ENCODE measurements at regions not wholly inside any gene's neighbourhood (a gene's known extent, or its start where the extent isn't known, plus 50 kb on each side); places are given as distances from the start of the nearest gene placed in this dataset.

DNA sequence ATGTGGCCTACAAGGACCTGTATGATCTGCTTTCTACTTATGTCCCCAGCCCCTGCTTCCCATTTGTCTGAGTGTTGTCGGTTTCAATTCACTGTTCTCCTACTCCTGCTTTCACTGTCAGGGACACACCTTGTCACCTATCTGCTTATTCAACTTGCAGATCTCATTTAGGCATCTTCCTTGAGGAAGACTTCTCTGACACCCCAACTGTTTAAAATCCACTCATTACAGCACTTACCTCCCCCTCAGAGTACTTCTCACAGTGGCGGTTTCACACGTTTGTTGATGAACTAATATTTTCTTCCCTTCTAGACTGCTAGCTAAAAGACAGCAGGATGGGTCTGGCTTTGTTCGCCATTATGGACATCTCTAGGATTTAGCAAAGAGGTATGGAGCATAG, 279.9 kb upstream of the TET2 start:
- DNase-seq = no peak
- Histone ChIP-seq H3K4me3 (no peak overlapping the region), H3K9me3 (no peaks in the 10 kb centered on the region), H3K36me3 (no peaks in the 10 kb centered on the region), H3K27ac (no peak overlapping the region), H3K27me3 (no peaks in the 10 kb centered on the region), H3K4me1 (no peaks in the 10 kb centered on the region)
- intact Hi-C loops (cut with DNase I; ENCODE audit: low total_unique reads) = no loop called here
- TF ChIP-seq, protein P1, sequence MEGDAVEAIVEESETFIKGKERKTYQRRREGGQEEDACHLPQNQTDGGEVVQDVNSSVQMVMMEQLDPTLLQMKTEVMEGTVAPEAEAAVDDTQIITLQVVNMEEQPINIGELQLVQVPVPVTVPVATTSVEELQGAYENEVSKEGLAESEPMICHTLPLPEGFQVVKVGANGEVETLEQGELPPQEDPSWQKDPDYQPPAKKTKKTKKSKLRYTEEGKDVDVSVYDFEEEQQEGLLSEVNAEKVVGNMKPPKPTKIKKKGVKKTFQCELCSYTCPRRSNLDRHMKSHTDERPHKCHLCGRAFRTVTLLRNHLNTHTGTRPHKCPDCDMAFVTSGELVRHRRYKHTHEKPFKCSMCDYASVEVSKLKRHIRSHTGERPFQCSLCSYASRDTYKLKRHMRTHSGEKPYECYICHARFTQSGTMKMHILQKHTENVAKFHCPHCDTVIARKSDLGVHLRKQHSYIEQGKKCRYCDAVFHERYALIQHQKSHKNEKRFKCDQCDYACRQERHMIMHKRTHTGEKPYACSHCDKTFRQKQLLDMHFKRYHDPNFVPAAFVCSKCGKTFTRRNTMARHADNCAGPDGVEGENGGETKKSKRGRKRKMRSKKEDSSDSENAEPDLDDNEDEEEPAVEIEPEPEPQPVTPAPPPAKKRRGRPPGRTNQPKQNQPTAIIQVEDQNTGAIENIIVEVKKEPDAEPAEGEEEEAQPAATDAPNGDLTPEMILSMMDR (IDR thresholded peaks at IDR 0.05) = no peak

DNA sequence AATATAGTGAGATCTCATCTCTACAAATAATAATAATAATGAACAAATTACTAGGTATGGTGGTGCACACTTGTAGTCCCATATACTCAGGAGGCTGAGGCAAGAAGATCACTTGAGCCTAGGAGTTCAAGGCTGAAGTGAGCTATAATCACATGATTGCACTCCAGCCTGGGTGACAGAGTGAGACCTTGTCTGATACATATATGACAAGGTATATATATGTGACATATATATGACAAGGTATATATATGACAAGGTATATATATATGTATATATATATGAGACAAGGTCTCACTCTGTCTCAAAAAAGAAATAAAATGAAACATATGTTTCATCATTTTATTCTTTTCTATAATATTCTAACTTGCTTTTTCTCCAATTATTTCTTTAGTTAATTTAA, 278.1 kb upstream of the TET2 start:
- H3K9me3 ChIP-seq = no peaks in the 10 kb centered on the region
- no peak overlapping the region for H3K27ac ChIP-seq
- intact Hi-C loops (cut with DNase I; ENCODE audit: low total_unique reads) = no loop called here
- no peaks in the 10 kb centered on the region for H3K36me3 ChIP-seq
- H3K4me1 ChIP-seq = no peaks in the 10 kb centered on the region
- TF ChIP-seq, protein P1 (IDR thresholded peaks at IDR 0.05) = no peak
- no peaks in the 10 kb centered on the region for H3K27me3 ChIP-seq
- no peak overlapping the region for H3K4me3 ChIP-seq
- DNase-seq = no peak

DNA sequence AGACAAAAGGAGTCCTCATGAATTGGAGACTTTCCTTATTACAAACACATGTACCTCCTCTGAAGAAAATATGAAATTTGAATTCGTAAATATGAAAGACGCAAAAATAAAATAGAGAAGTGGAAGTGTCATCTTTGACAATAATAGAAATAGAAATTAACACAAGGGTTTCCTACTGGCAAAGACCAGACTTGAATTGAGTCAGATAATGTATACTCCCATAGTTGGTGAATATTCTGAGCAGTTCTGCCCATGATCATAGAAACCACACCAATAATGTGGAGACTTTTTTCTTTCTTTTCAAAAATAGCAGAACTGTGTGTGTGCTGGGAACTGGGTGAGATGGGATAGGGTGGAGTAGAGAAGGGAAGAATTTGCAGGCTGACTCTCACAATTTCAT, 277.7 kb upstream of the TET2 start:
- Histone ChIP-seq H3K9me3 (no peaks in the 10 kb centered on the region), H3K36me3 (no peaks in the 10 kb centered on the region), H3K4me1 (no peaks in the 10 kb centered on the region), H3K27me3 (no peaks in the 10 kb centered on the region), H3K4me3 (no peak overlapping the region), H3K27ac (no peak overlapping the region)
- TF ChIP-seq, protein P1 (IDR thresholded peaks at IDR 0.05) = no peak
- no peak for DNase-seq
- intact Hi-C loops (cut with DNase I; ENCODE audit: low total_unique reads) = no loop called here

DNA sequence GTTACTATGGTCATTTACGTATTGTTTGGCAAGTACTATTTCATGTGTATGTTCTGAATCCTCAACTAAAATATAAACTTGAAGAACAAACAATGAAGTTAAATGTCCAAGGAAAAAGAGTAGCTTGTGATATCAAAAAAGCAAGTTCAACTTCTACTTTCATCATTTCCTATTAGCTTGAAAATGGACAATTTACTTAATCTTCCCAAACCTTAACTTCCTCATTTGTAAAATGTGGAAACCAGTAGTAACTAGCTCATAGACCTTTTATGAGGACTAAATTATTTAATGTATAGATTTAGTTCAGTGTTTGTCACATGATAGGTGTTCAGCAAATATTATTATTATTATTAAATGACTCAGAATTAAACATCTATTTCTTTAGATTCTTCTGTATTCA, 276.8 kb upstream of the TET2 start:
- no peak for DNase-seq
- Histone ChIP-seq H3K4me1 (no peaks in the 10 kb centered on the region), H3K27me3 (no peaks in the 10 kb centered on the region), H3K9me3 (no peaks in the 10 kb centered on the region), H3K27ac (no peak overlapping the region), H3K36me3 (no peaks in the 10 kb centered on the region), H3K4me3 (no peak overlapping the region)
- TF ChIP-seq, protein P1 (IDR thresholded peaks at IDR 0.05) = no peak
- intact Hi-C loops (cut with DNase I; ENCODE audit: low total_unique reads) = no loop called here

DNA sequence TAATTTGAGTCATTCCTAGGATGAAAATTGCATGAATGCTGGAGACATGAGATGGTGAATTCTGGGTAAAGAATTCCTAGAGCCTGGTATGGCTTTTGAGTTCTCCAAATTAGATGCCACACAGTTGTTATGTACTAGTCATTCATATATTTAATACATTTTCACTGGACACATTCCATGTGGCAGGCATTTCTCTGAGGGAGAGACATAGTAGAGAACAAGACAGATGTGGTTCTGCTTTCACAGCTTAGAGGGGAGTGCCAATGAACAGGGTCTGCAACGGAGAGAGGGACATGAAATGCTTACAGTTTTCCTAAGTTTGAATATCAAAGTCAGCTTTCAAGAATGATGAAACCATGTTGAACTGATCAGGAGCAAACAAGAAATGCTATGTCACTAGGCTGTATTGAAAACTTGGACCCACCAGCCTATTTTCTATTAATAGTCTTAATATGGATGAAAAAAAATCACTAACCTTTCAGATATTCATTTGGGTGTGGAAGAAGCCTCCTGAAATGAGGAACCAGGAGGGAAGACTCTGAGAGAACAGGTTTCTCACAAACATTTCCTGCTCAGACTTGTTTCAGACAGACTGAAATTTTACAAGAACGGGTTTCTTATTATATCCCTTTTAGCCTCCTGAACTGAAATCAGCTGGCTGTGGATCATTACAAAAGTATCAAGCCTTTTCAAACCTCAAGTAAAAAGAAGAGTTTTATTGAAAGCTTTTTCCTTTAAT, 276.0 kb upstream of the TET2 start:
- Histone ChIP-seq H3K36me3 (no peaks in the 10 kb centered on the region), H3K4me3 (no peak overlapping the region), H3K4me1 (no peaks in the 10 kb centered on the region), H3K27me3 (no peaks in the 10 kb centered on the region), H3K9me3 (no peaks in the 10 kb centered on the region), H3K27ac (no peak overlapping the region)
- intact Hi-C loops (cut with DNase I; ENCODE audit: low total_unique reads) = no loop called here
- no peak for DNase-seq
- TF ChIP-seq, protein P1 (IDR thresholded peaks at IDR 0.05) = no peak

DNA sequence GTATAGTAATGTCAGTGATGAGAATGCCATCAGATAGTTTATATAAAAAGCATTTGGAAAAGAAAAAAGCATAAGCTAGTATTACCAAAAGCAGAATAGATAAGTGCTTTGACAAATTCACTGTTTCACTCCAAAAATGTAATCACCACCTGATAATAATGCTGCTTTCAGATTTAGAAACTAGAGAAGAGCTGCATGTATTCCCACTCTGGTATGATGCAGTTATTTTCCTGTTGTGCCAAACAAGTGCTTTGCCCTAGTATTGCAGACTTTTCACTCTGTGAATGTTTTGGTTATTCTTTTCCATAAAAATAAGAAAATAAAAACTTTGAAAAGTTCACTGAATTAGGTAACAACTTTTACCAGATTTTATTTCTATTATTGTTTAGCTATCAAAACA, 267.7 kb upstream of the TET2 start:
- no peaks in the 10 kb centered on the region for H3K36me3 ChIP-seq
- no peaks in the 10 kb centered on the region for H3K27me3 ChIP-seq
- no peak for DNase-seq
- H3K4me1 ChIP-seq = no peaks in the 10 kb centered on the region
- TF ChIP-seq, protein P1 (IDR thresholded peaks at IDR 0.05) = no peak
- intact Hi-C loops (cut with DNase I; ENCODE audit: low total_unique reads) = no loop called here
- no peaks in the 10 kb centered on the region for H3K9me3 ChIP-seq
- H3K27ac ChIP-seq = no peak overlapping the region
- H3K4me3 ChIP-seq = no peak overlapping the region

Measured in tibial artery (tissue), 4 donors.